ENCODE measurements at regions not wholly inside any gene's neighbourhood (a gene's known extent, or its start where the extent isn't known, plus 50 kb on each side); places are given as distances from the start of the nearest gene placed in this dataset.

- intact Hi-C loops (cut with micrococcal nuclease) = no loop called here
- ATAC-seq (no peak), DNase-seq (no peak)
These were observed 137.3 kb downstream of the KCTD15 start for GRCh38 chr19:33933931-33934330.

DNA sequence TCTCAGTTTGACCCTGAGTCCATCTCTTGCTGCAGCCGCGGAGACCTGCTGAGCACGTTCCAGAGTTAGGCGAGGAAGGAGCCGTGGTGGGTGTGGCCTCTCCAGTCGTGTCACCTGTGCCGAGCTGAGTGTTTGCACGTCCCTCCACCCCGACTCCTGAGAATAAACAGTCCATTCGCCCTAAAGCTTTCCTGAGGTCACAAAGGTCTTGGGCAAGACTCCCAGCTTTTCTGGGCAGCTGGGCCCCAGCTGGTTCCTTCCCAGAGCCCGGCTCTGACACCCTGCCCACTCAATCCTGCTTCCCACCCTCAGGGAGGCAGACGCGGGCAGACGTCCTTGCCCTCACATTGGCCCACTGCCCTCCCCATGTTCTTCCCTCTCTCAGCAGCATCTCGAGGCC lies 142.2 kb downstream of the KCTD15 start:
- intact Hi-C loops (cut with micrococcal nuclease) = no loop called here
- ATAC-seq (no peak), DNase-seq (no peak)

DNA sequence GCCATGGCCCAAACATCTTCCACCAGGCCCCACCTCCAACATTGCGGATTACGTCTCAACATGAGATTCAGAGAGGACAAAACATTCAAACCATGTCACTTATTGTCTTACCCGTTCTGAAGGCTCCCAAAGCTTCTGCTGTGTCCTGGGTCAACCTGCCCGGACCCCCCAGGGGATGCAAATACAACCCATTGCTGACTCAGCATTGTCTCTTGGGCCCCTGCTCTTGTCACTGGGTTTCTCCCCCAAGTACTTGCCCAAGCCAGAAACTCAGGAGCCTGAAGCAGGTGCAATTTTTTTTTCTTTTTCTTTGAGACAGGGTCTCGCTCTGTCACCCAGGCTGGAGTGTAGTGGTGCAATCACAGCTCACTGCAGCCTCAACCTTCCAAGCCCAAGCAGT lies 144.5 kb downstream of the KCTD15 start:
- intact Hi-C loops (cut with micrococcal nuclease) = no loop called here
- ATAC-seq = no peak
- no peak for DNase-seq

DNA sequence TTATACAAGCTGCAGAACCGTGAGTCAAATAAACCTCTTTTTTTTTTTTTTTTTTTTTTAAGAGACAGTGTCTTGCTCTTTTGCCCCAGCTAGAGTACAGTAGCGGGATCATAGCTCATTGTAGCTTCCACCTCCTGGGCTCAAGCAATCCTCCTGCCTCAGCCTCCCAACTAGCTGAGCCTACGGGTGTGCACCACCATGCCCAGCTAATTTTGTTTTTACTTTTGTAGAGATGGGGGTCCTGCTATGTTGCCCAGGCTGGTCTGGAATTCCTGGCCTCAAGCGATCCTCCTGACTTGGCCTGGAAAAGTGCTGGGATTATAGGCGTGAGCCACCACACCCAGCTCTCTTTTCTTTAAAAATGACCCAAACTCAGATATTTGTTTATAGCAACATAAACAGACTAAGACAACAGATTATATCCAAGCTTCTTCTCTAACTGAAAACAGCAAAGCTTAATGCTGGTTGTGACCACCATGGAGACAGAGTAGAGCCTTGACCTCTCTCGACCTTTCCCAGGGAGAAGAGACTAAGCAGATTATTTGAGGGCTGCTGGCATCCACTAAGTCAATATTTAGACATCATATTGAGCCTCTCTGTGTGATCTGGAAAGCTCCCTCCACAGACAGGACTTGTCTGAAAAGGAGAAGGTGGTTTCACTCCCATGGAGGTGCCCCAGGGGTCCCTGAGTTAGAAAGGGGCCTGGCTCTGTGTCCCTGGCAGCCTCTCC lies 150.0 kb downstream of the KCTD15 start:
- DNase-seq = no peak
- ATAC-seq = no peak
- intact Hi-C loops (cut with micrococcal nuclease) = no loop called here

GRCh38 chr19:33947265-33947964 lies 150.7 kb downstream of the KCTD15 start:
- intact Hi-C loops (cut with micrococcal nuclease) = no loop called here
- no peak for DNase-seq
- no peak for ATAC-seq

DNA sequence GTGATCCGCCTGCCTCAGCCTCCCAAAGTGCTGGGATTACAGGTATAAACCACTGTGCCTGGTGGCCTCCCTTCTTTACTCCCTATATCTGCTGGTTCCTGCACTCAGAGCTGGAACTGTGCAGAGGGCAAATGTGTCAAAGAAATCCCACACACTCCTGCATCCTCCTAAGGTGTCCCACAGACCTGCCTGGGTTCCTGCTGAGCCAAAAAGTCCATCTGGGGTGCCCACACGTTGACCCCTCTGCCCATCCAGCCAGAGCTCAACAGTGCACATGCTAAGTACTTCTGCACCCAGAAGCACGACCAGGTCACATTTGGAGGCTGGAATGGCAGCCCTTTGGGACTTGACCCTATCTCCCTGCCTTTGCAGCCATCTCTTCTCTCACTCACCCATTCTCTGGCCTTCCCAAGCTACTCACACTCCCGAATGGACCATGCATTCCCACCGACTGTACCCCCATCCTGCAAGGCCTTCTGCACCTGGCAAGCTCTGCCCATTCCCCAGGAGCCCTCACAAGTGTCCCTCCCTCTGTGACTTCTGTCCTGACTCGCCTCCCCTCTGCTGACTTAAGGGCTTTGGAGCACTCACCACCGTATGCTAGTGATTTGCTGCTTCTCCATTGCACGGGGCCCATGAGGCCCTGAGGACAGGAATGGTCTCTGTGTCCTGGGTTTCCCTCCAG lies 152.1 kb downstream of the KCTD15 start:
- intact Hi-C loops (cut with micrococcal nuclease) = no loop called here
- no peak for ATAC-seq
- no peak for DNase-seq

GRCh38 chr19:33950091-33950750 lies 153.6 kb downstream of the KCTD15 start:
- ATAC-seq (no peak), DNase-seq (no peak)
- intact Hi-C loops (cut with micrococcal nuclease) = no loop called here

GRCh38 chr19:33953023-33953422 lies 156.4 kb downstream of the KCTD15 start:
- no peak for ATAC-seq
- intact Hi-C loops (cut with micrococcal nuclease) = no loop called here
- no peak for DNase-seq

- DNase-seq (no peak), ATAC-seq (no peak)
- intact Hi-C loops (cut with micrococcal nuclease) = no loop called here
These were observed 156.9 kb downstream of the KCTD15 start for GRCh38 chr19:33953592-33953991.

GRCh38 chr19:33954686-33955085 lies 158.0 kb downstream of the KCTD15 start:
- intact Hi-C loops (cut with micrococcal nuclease) = no loop called here
- no peak for DNase-seq

GRCh38 chr19:33956941-33957340 lies 160.3 kb downstream of the KCTD15 start:
- ATAC-seq (no peak), DNase-seq (no peak)
- intact Hi-C loops (cut with micrococcal nuclease) = no loop called here

More at GRCh38 chr19:33954686-33955085, 158.0 kb downstream of the KCTD15 start:
- ATAC-seq = no peak

DNA sequence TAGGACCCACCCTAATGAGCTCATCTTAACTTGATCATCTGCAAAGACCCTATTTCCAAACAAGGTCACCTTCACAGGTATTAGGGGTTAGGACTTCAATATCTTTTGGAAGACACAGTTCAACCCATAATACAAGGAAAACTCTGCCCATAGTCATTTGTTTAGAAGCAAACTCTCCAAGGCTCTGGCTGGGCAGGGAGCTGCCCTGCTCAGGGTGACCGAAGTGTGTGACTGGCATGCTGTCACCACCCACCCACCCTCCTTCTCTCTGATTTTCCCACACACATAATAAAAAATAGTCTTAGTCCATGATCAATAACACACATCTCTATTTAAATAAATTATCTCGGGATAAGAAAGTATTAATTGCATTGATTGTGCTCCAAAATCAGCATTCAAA lies 161.1 kb downstream of the KCTD15 start:
- no peak for ATAC-seq
- intact Hi-C loops (cut with micrococcal nuclease) = no loop called here
- no peak for DNase-seq

- no peak for DNase-seq
- no peak for ATAC-seq
- intact Hi-C loops (cut with micrococcal nuclease) = no loop called here
These were observed 163.9 kb downstream of the KCTD15 start for GRCh38 chr19:33960566-33960965.

DNA sequence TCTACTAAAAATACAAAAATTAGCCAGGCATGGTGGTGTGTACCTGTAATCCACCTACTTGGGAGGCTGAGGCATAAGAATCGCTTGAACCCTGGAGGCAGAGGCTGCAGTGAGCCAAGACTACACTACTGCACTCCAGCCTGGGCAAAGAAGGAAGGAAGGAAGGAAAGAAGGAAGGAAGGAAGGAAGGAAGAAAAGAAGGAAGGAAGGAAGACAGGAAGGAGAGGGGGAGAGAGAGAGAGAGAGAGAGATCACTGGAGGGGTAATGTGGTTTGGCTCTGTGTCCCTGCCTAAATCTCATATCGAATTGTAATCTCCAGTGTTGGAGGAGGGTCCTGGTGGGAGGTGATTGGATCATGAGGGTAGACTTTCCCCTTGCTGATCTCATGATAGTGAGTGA lies 165.5 kb downstream of the KCTD15 start:
- ATAC-seq (no peak), DNase-seq (no peak)
- intact Hi-C loops (cut with micrococcal nuclease) = no loop called here

DNA sequence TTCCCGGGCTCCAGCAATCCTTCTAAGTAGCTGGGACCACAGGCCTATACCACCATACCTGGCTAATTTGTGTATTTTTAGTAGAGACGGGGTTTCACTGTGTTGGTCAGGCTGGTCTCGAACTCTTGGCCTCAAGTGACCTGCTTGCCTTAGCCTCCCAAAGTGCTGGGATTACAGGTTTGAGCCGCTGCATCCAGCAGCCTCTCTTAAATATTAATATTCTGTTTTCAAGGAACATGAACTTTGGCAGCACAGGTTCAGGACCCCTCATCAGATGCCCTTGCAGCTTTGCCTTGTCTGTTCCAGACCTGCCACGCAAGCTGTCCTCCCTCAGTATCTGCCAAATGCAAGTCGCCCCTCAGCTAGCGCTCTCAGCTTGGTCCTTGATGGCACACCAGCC lies 166.8 kb downstream of the KCTD15 start:
- intact Hi-C loops (cut with micrococcal nuclease) = no loop called here
- ATAC-seq (no peak), DNase-seq (no peak)

DNA sequence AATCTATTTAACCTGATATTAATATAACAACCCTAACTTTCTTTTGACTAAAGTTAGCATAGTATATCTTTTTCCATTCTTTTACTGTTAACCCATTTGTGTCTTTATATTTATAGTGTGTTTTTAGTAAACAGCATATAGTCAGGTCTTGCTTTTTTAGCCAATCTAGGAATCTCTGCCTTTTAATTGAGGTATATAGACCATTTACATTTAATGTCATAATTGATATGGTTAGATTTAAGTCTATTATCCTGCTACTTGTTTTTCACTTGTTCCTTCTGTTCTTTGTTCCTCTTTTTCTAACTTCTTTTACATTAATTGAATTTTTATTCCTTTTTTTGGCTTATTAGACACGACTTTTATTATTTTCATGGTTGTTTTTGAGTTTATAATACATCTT lies 174.4 kb downstream of the KCTD15 start:
- DNase-seq (no peak), ATAC-seq (no peak)
- intact Hi-C loops (cut with micrococcal nuclease) = no loop called here

DNA sequence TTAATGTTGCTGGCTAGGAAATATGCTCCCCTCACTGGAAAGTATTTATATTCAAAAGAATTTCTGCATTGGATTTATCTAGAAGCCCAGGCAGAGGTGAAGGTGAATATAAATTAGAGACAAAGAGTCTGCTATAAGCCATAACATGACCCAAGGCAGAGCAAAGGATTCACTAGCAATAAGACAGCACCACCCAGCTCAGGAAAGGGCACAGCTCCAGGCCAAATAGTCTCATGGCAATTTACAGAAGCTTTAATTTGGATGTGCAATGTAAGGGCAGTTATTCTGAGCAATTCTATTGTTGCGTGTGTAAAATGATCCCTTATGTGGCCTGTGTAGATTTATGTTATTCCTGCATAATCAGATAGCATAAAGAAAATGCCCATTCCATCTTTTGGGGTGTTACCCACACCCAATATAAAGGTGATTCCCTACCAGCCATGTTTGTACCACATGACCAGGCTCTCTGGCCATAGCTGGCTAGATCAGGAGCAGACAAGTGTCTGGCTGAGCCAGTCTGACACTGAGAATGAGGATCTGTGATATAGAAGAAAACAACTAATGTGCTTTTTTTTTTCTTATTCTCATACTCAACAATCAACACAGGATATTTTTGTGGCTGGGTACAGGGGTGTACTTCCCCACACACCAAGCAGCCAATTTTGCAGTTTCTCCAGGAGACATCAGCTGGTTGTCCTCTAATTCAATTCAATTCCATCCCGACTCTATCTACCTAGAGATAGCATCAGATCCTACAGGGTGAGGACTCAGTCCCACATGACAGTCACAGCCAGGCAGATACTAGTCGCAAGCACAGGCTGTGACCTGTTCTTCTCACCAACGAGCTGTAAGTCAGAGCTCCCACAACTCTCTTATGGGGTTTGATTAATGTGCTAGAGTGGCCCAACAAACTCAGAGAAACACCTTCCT lies 181.4 kb downstream of the KCTD15 start:
- DNase-seq = no peak
- ATAC-seq = no peak
- intact Hi-C loops (cut with micrococcal nuclease) = no loop called here

GRCh38 chr19:33982706-33983105 lies 186.0 kb downstream of the KCTD15 start:
- ATAC-seq = no peak
- intact Hi-C loops (cut with micrococcal nuclease) = no loop called here
- no peak for DNase-seq

DNA sequence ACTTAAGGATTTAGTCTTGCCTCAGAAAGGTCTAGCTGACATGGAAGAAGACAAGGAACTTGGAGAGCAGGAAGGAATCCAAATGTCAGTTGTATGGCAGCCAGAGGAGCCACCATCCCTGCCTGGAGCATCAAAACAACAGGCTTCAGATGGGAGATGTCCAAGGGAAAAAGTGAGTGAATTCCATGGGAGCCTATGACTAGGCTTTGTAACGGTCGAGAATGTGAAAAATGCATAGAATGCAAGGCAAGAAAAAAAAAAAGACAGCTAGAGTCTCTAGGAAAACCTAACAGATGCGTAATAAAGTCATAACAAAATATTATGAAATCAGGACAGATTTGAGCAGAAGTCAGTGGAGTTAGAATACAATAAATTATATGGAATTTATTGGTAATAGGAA lies 183.7 kb upstream of the LSM14A start:
- DNase-seq = no peak
- intact Hi-C loops (cut with micrococcal nuclease) = no loop called here

More for the DNA sequence above, 183.7 kb upstream of the LSM14A start:
- ATAC-seq = no peak
